Stimulated activated CD8-positive, alpha-beta memory T cell treated with anti-CD3 and anti-CD28 coated beads, Interleukin-15, amount 100 ng/mL, for 4 hours (primary cell): ENCODE measurements at regions not wholly inside any gene's neighbourhood (a gene's known extent, or its start where the extent isn't known, plus 50 kb on each side); places are given as distances from the start of the nearest gene placed in this dataset.
"Not testable (repeated sequence)": the region's sequence is repeated elsewhere in the genome, so short reads cannot be mapped to it uniquely, and the experiment has no call there.

Experiments used
- DNase-seq, 2 donors: peaks; one replicate each; pipeline ENCODE4 v3.0.0-alpha.2; 2020; ENCODE audit warnings: low read depth in 2 of 2

- no peak for DNase-seq
Observed at GRCh38 chr3:105274958-105275357, 91.8 kb upstream of the ALCAM start.

GRCh38 chr3:105277656-105278055, 89.1 kb upstream of the ALCAM start:
- no peak for DNase-seq

- DNase-seq, result no peak
Observed at GRCh38 chr3:105278688-105279087, 88.0 kb upstream of the ALCAM start.

GRCh38 chr3:105281989-105282388, 84.7 kb upstream of the ALCAM start:
- no peak for DNase-seq

GRCh38 chr3:105284876-105285275, 81.8 kb upstream of the ALCAM start:
- no peak for DNase-seq

- DNase-seq, result no peak
Observed at GRCh38 chr3:105285653-105286241, 81.0 kb upstream of the ALCAM start.

GRCh38 chr3:105293441-105293840, 73.3 kb upstream of the ALCAM start:
- DNase-seq, result no peak

- not testable (repeated sequence) for DNase-seq
Observed at GRCh38 chr3:105296182-105296822, 70.4 kb upstream of the ALCAM start.

GRCh38 chr3:105304487-105304886, 62.2 kb upstream of the ALCAM start:
- no peak for DNase-seq

- DNase-seq, result no peak
Observed at GRCh38 chr3:105315144-105315543, 51.6 kb upstream of the ALCAM start.

- DNase-seq, result no peak
Observed at GRCh38 chr3:105315815-105316214, 50.9 kb upstream of the ALCAM start.

- no peak for DNase-seq
Observed at GRCh38 chr3:105316331-105316730, 50.4 kb upstream of the ALCAM start.
